Colonic mucosa (tissue), 4 donors: ENCODE measurements at regions not wholly inside any gene's neighbourhood (a gene's known extent, or its start where the extent isn't known, plus 50 kb on each side); places are given as distances from the start of the nearest gene placed in this dataset.

ENCODE experiments used
- DNase-seq: peaks from one replicate; pipeline ENCODE4 v3.0.0-alpha.2; 2020
- H3K27ac ChIP-seq: fragments of 200-600 bp; one replicate; pipeline ENCODE4 v1.8.0; 2021
- H3K27me3 ChIP-seq: fragments of 200-600 bp; one replicate; pipeline ENCODE4 v1.8.0; 2021
- H3K36me3 ChIP-seq: fragments of 200-600 bp; one replicate; pipeline ENCODE4 v1.8.0; 2021
- H3K4me1 ChIP-seq: fragments of 200-600 bp; one replicate; pipeline ENCODE4 v1.8.0; 2021; ENCODE audit warnings: mild to moderate bottlenecking
- H3K4me3 ChIP-seq: fragments of 200-600 bp; one replicate; pipeline ENCODE4 v1.8.0; 2021
- H3K9ac ChIP-seq, 2 donors: one replicate each; pipeline ENCODE4 v1.7.0; 2013; ENCODE audit warnings: control low read depth in 2 of 2, low read depth in 2 of 2, low read length in 2 of 2
- H3K9me3 ChIP-seq: fragments of 200-600 bp; one replicate; pipeline ENCODE4 v1.8.0; 2021
- intact Hi-C: fragments of 100-400 bp; cut with DNase I; formaldehyde crosslinking; loops from one replicate; pipeline ENCODE4 v1.14.1; 2022
- TF ChIP-seq, protein P1 (sequence below): fragments of 200-600 bp; IDR thresholded peaks from one replicate; pipeline ENCODE4 v1.8.0; 2022; ENCODE audit warnings: antibody characterized with exemption, mild to moderate bottlenecking
- donor health status: healthy.
- donor health status: DM: no; HTN: no; CAD: no.
- donor health status: DM: no; HTN: no; CAD: no.

DNA sequence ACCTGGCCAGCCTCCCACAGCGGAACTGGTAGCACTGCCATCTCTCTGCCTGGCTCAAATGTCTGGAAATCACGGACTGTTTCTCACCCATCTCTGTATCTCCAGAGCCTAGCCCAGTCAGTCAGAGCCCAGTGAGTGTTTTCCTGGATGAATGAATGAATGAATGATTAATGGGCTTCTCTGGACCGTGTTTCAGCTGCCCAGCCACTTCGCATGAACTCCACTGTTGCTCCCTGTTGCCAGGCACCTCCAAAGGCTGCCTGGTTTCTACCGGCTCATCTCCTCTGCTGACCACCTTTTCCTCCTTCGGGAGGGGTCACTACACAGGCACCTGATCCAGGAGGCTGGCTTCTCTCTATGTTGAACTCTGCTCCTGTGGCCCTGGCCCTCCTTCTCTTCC, 91.0 kb upstream of the SDK2 start:
- DNase-seq = no peak
- intact Hi-C loops = no loop called here
- TF ChIP-seq, protein P1, sequence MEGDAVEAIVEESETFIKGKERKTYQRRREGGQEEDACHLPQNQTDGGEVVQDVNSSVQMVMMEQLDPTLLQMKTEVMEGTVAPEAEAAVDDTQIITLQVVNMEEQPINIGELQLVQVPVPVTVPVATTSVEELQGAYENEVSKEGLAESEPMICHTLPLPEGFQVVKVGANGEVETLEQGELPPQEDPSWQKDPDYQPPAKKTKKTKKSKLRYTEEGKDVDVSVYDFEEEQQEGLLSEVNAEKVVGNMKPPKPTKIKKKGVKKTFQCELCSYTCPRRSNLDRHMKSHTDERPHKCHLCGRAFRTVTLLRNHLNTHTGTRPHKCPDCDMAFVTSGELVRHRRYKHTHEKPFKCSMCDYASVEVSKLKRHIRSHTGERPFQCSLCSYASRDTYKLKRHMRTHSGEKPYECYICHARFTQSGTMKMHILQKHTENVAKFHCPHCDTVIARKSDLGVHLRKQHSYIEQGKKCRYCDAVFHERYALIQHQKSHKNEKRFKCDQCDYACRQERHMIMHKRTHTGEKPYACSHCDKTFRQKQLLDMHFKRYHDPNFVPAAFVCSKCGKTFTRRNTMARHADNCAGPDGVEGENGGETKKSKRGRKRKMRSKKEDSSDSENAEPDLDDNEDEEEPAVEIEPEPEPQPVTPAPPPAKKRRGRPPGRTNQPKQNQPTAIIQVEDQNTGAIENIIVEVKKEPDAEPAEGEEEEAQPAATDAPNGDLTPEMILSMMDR = no peak
- H3K27me3 ChIP-seq = no peaks in the 10 kb centered on the region
- no peak overlapping the region for H3K9ac ChIP-seq
- H3K27ac ChIP-seq = no peak overlapping the region
- no peak overlapping the region for H3K4me3 ChIP-seq
- H3K9me3 ChIP-seq = no peaks in the 10 kb centered on the region
- H3K4me1 ChIP-seq = no peaks in the 10 kb centered on the region
- no peaks in the 10 kb centered on the region for H3K36me3 ChIP-seq

DNA sequence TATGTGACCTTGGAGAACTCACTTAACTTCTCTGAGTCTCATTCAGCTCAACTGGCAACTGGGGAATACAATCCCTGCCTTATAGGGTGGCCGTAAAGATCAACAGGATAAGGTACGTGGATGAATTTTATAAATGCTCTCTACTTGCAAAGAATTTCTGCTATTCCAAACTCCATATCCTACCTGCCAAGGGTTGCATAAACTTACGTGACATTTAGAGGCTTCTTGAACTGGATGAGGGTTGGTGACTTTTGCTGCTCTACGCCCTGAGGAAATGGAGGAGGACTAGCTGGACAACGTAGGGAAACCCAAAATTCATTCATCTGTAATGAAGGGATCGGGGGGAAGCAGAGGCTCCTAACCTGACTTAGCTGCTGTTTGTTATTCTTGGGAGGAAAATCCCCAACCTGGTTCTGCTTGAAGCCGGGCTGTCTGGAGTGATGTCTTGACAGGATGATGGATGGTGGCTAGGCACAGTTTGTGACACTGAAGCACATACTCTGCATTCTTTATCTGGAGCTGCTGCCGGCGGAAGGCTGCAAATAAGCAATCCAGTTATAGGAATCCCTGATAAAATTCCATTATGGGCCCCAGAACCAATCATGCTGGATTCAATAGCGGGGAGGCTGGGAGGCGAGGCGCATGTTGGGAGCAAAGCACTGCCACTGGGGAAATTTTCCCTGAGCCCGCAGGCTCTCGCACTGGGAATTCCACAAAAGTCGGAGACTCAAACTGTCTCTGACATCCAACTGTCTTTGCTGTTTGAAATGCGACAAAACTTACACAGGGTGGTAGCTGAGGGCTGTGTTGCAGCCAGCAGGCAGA, 94.7 kb upstream of the SDK2 start:
- H3K27ac ChIP-seq = no peak overlapping the region
- intact Hi-C loops = no loop called here
- TF ChIP-seq, protein P1 = no peak
- DNase-seq = no peak
- no peaks in the 10 kb centered on the region for H3K9me3 ChIP-seq
- no peaks in the 10 kb centered on the region for H3K4me1 ChIP-seq
- no peaks in the 10 kb centered on the region for H3K36me3 ChIP-seq
- H3K4me3 ChIP-seq = no peak overlapping the region
- no peak overlapping the region for H3K9ac ChIP-seq
- H3K27me3 ChIP-seq = peaks cover 5% of the 10 kb centered on the region

DNA sequence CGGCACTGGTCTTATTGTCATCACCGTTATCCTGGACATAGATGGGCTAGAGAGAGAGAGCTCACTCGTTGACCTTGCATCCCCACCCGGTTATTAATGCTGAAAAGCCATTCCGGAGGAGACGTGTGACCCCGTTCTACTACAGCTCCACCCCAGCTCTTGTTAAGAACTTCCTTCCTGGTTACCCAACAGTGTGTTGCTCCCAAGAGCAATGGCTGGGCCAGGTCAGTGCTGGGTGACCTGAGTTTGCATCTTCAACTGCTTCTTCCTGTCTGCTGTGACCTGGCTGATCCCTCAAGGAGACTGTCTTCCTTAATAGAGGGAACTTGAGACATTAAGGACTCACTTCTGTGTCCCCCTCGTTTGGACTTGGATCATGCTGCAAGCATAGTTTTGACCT, 96.1 kb upstream of the SDK2 start:
- H3K27ac ChIP-seq = no peak overlapping the region
- no peak overlapping the region for H3K9ac ChIP-seq
- no peak for DNase-seq
- peaks cover 5% of the 10 kb centered on the region for H3K27me3 ChIP-seq
- intact Hi-C loops = no loop called here
- no peaks in the 10 kb centered on the region for H3K4me1 ChIP-seq
- no peak overlapping the region for H3K4me3 ChIP-seq
- H3K36me3 ChIP-seq = no peaks in the 10 kb centered on the region
- TF ChIP-seq, protein P1 = no peak
- H3K9me3 ChIP-seq = no peaks in the 10 kb centered on the region

DNA sequence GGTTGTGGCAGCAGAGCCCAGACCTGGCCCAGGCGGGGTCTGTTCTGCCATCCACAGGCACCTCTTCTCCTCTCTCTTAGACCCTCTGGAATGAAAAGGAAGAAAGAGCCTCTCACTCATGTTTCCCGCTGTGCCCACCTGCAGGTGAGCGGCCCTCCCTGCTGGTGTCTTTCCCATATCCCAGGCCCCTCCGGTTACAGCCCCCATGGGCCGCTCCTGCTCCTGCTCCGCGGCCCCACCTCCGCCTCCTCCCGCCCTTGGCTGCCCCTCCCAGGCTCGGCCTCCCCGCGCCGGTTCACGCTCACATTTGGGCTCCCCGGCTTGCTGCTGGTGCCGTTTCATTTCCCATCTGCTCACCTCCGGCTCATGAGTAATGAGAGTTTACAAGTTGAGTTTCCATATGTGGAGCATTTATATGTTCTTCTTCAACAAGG, 98.7 kb upstream of the SDK2 start:
- Histone ChIP-seq H3K4me1 (no peaks in the 10 kb centered on the region), H3K4me3 (no peak overlapping the region), H3K27me3 (peaks cover 5% of the 10 kb centered on the region), H3K36me3 (no peaks in the 10 kb centered on the region), H3K9me3 (no peaks in the 10 kb centered on the region), H3K27ac (no peak overlapping the region), H3K9ac (no peak overlapping the region)
- TF ChIP-seq, protein P1 = no peak
- intact Hi-C loops = no loop called here
- no peak for DNase-seq

DNA sequence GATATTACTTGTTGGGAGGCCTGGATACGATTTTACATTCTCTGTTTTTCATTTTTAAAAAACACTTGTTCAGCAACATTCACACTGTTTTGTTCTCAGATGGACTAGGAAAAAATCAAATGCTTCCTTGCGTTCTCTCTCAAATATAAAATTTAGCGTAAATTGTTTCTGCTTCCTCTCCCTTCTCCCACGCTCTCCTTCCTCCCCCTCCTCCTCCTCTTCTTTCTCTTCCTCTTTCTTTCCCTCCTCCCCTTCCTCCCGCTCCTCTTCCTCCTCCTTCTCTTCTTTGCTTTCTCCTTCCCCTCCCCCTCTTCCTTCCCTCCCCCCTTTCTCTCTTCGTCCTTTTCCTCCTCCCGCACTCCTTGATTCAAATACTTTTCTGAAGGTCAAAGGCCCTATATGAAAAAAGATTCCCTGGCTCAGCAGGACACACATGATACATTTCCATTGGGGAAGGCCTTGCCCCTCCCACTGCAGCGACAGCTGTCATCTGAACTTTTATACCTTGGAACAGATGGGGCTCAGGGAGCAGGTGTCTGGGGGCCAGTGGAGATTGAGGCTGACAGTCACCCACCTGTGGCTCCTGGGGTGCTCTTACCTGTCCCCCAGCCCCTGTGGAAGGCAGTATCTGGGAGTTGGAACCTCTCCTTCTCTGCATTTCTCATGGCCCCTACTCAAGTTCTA, 99.4 kb upstream of the SDK2 start:
- Histone ChIP-seq H3K27me3 (peaks cover 5% of the 10 kb centered on the region), H3K9me3 (no peaks in the 10 kb centered on the region), H3K4me1 (no peaks in the 10 kb centered on the region), H3K27ac (no peak overlapping the region), H3K9ac (no peak overlapping the region), H3K36me3 (no peaks in the 10 kb centered on the region), H3K4me3 (no peak overlapping the region)
- peak; percentile 27 for DNase-seq
- TF ChIP-seq, protein P1 = no peak
- intact Hi-C loops = no loop called here
